GM23338 (cell line): ENCODE measurements at regions not wholly inside any gene's neighbourhood (a gene's known extent, or its start where the extent isn't known, plus 50 kb on each side); places are given as distances from the start of the nearest gene placed in this dataset.

ENCODE experiments used
- ATAC-seq: fragments of 200-7000 bp; cut with Tn5 transposase; 3 replicates; pipeline ENCODE4 v1.9.1; 2020
- DNase-seq: peaks from one replicate; pipeline ENCODE4 v3.0.0-alpha.2; 2015; ENCODE audit warnings: low spot score
- H2AFZ ChIP-seq: fragments of 200-600 bp; sonication (generic); 2 replicates; pipeline ENCODE4 v1.8.0; 2016; ENCODE audit warnings: antibody characterized with exemption, mild to moderate bottlenecking, moderate library complexity
- H3F3A ChIP-seq: fragments of 200-600 bp; sonication (generic); replicated peaks from 2 replicates; pipeline ENCODE4 v1.8.0; 2017; ENCODE audit warnings: antibody characterized with exemption, mixed run types, low read depth
- H3K27ac ChIP-seq: fragments of 200-600 bp; sonication (generic); 2 replicates; pipeline ENCODE4 v1.6.1; 2016; ENCODE audit warnings: low read depth
- H3K27me3 ChIP-seq: fragments of 200-600 bp; sonication (generic); 2 replicates; pipeline ENCODE4 v1.8.0; 2016; ENCODE audit warnings: mild to moderate bottlenecking, mixed run types, moderate library complexity; ENCODE audit not compliant: insufficient read depth
- H3K36me3 ChIP-seq: fragments of 200-600 bp; sonication (generic); 2 replicates; pipeline ENCODE4 v1.8.0; 2016; ENCODE audit warnings: mild to moderate bottlenecking; ENCODE audit not compliant: insufficient read depth
- H3K4me1 ChIP-seq: fragments of 200-600 bp; sonication (generic); 2 replicates; pipeline ENCODE4 v1.8.0; 2016; ENCODE audit warnings: mild to moderate bottlenecking, moderate library complexity; ENCODE audit not compliant: insufficient read depth
- H3K4me2 ChIP-seq: fragments of 200-600 bp; sonication (generic); 2 replicates; pipeline ENCODE4 v1.7.1; 2017; ENCODE audit warnings: mixed run types
- H3K4me3 ChIP-seq: fragments of 200-600 bp; sonication (generic); 2 replicates; pipeline ENCODE4 v1.6.1; 2016; ENCODE audit warnings: mixed run types
- H3K79me2 ChIP-seq: fragments of 200-600 bp; sonication (generic); replicated peaks from 2 replicates; pipeline ENCODE4 v1.8.0; 2017; ENCODE audit warnings: mild to moderate bottlenecking; ENCODE audit not compliant: insufficient read depth
- H3K9me2 ChIP-seq: fragments of 200-600 bp; sonication (generic); 2 replicates; pipeline ENCODE4 v1.8.0; 2017; ENCODE audit not compliant: insufficient read depth
- H4K20me1 ChIP-seq: fragments of 200-600 bp; sonication (generic); replicated peaks from 2 replicates; pipeline ENCODE4 v1.8.0; 2017; ENCODE audit warnings: mild to moderate bottlenecking; ENCODE audit not compliant: insufficient read depth
- H3K27ac Mint-ChIP-seq: 2 replicates; pipeline ENCODE4 v1.8.0; 2020; ENCODE audit warnings: inconsistent platforms, mild to moderate bottlenecking, moderate library complexity, mixed read lengths
- H3K27me3 Mint-ChIP-seq: 3 replicates; pipeline ENCODE4 v1.8.0; 2022; ENCODE audit warnings: low read depth, mild to moderate bottlenecking, moderate library complexity, mixed read lengths, inconsistent platforms; ENCODE audit not compliant: insufficient read depth, poor library complexity
- H3K36me3 Mint-ChIP-seq: 3 replicates; pipeline ENCODE4 v1.8.0; 2021; ENCODE audit warnings: low read depth, mild to moderate bottlenecking, inconsistent platforms, moderate library complexity, mixed read lengths
- H3K4me1 Mint-ChIP-seq: 3 replicates; pipeline ENCODE4 v1.8.0; 2020; ENCODE audit warnings: mild to moderate bottlenecking, inconsistent platforms, mixed read lengths
- H3K4me3 Mint-ChIP-seq: 3 replicates; pipeline ENCODE4 v1.8.0; 2021; ENCODE audit warnings: moderate library complexity, mild to moderate bottlenecking, inconsistent platforms, mixed read lengths
- H3K9me3 Mint-ChIP-seq: 3 replicates; pipeline ENCODE4 v1.8.0; 2020; ENCODE audit warnings: moderate library complexity, mild to moderate bottlenecking, inconsistent platforms, mixed read lengths
- CREB1 ChIP-seq: fragments of 250-450 bp; sonication (Bioruptor Pico); IDR thresholded peaks from 2 replicates; pipeline ENCODE4 v1.5.0; 2020; ENCODE audit warnings: low read depth, mild to moderate bottlenecking, moderate library complexity
- ETS1 ChIP-seq: IDR thresholded peaks from 2 replicates; pipeline ENCODE4 v1.6.1; 2016; ENCODE audit warnings: antibody characterized with exemption
- EZH2 ChIP-seq: fragments of 200-600 bp; sonication (generic); IDR thresholded peaks from one replicate; pipeline ENCODE4 v1.8.0; 2017; ENCODE audit warnings: antibody characterized with exemption, mild to moderate bottlenecking, low read depth; ENCODE audit not compliant: unreplicated experiment
- EZH2phosphoT487 ChIP-seq: fragments of 200-600 bp; sonication (generic); IDR thresholded peaks from one replicate; pipeline ENCODE4 v1.8.1; 2018; ENCODE audit warnings: antibody characterized with exemption; ENCODE audit not compliant: unreplicated experiment
- JUNB ChIP-seq: IDR thresholded peaks from one replicate; pipeline ENCODE4 v1.6.1; 2016; ENCODE audit warnings: antibody characterized with exemption; ENCODE audit not compliant: unreplicated experiment
- NANOG ChIP-seq: IDR thresholded peaks from 2 replicates; pipeline ENCODE4 v1.6.1; 2016; ENCODE audit warnings: antibody characterized with exemption, borderline replicate concordance
- POLR2AphosphoS5 ChIP-seq: IDR thresholded peaks from 2 replicates; pipeline ENCODE4 v1.6.1; 2016; ENCODE audit warnings: antibody characterized with exemption, low read depth
- STAT1 ChIP-seq: IDR thresholded peaks from one replicate; pipeline ENCODE4 v1.6.1; 2016; ENCODE audit warnings: antibody characterized with exemption; ENCODE audit not compliant: unreplicated experiment
- ZNF114 ChIP-seq: fragments of 250-450 bp; sonication (Bioruptor Pico); IDR thresholded peaks from 2 replicates; pipeline ENCODE4 v1.5.0; 2020; ENCODE audit warnings: mild to moderate bottlenecking, moderate library complexity
- ZNF331 ChIP-seq: fragments of 250-450 bp; sonication (Bioruptor Pico); IDR thresholded peaks from 2 replicates; pipeline ENCODE4 v1.5.0; 2020; ENCODE audit warnings: low read depth, mild to moderate bottlenecking, moderate library complexity
- TF ChIP-seq, protein P1 (sequence below): fragments of 250-450 bp; sonication (Bioruptor Pico); IDR thresholded peaks from 2 replicates; pipeline ENCODE4 v1.5.0; 2020; ENCODE audit warnings: mild to moderate bottlenecking, moderate library complexity
- TF ChIP-seq, protein P2 (sequence below), 2 experiments: fragments of 200-600 bp in 1 of 2; sonication (generic) in 1 of 2; conservative IDR thresholded peaks; 2 replicates each; pipeline versions ENCODE4 v1.5.1 to v1.6.1; 2016 to 2017; ENCODE audit warnings: antibody characterized with exemption in 2 of 2, low read depth in 2 of 2, mild to moderate bottlenecking in 2 of 2, moderate library complexity in 1 of 2
- TF ChIP-seq, protein P3 (sequence below): IDR thresholded peaks from one replicate; pipeline ENCODE4 v1.6.1; 2018; ENCODE audit warnings: antibody characterized with exemption; ENCODE audit not compliant: unreplicated experiment

DNA sequence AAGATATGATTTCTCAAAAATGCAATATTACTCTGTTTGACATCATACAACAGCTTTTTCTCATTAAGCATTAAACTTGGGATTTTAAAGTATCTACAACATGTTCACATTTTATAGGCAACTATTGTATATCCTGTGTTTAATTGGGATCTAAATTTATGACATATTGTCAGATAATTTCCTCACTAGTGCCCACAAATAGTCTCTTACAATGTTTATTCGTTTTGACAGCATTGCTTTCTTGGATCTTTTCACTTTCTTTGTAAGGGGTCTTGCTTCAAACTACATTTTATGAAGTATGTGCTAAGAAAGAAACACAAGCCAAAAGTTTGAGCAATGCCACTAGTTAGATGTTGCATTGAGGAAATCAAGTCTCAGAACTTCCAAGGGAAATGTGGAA, 285.1 kb downstream of the TMEM167A start:
- Histone ChIP-seq H3K4me3 (no peak overlapping the region), H2AFZ (no peak overlapping the region), H3K9me2 (0 out of 2 replicates have a peak, but pooled peaks cover 7% of the 10 kb centered on the region), H3K4me1 (peaks cover 19% of the 10 kb centered on the region), H3K79me2 (no peaks in the 10 kb centered on the region), H4K20me1 (no peaks in the 10 kb centered on the region), H3K27me3 (no peaks in the 10 kb centered on the region), H3K27ac (no peak overlapping the region), H3K36me3 (no peaks in the 10 kb centered on the region), H3K4me2 (no peak overlapping the region), H3F3A (no peaks in the 10 kb centered on the region)
- H3K36me3 Mint-ChIP-seq, result no peaks in the 10 kb centered on the region
- H3K4me1 Mint-ChIP-seq, result peaks cover 24% of the 10 kb centered on the region
- TF ChIP-seq CREB1 (CRISPR knock-in tag) (no peak), EZH2phosphoT487 (no peak), ZNF331 (no peak), POLR2AphosphoS5 (no peak), JUNB (no peak), STAT1 (no peak), NANOG (no peak), EZH2 (no peak), ZNF114 (CRISPR knock-in tag) (no peak), ETS1 (no peak)
- TF ChIP-seq, protein P1, sequence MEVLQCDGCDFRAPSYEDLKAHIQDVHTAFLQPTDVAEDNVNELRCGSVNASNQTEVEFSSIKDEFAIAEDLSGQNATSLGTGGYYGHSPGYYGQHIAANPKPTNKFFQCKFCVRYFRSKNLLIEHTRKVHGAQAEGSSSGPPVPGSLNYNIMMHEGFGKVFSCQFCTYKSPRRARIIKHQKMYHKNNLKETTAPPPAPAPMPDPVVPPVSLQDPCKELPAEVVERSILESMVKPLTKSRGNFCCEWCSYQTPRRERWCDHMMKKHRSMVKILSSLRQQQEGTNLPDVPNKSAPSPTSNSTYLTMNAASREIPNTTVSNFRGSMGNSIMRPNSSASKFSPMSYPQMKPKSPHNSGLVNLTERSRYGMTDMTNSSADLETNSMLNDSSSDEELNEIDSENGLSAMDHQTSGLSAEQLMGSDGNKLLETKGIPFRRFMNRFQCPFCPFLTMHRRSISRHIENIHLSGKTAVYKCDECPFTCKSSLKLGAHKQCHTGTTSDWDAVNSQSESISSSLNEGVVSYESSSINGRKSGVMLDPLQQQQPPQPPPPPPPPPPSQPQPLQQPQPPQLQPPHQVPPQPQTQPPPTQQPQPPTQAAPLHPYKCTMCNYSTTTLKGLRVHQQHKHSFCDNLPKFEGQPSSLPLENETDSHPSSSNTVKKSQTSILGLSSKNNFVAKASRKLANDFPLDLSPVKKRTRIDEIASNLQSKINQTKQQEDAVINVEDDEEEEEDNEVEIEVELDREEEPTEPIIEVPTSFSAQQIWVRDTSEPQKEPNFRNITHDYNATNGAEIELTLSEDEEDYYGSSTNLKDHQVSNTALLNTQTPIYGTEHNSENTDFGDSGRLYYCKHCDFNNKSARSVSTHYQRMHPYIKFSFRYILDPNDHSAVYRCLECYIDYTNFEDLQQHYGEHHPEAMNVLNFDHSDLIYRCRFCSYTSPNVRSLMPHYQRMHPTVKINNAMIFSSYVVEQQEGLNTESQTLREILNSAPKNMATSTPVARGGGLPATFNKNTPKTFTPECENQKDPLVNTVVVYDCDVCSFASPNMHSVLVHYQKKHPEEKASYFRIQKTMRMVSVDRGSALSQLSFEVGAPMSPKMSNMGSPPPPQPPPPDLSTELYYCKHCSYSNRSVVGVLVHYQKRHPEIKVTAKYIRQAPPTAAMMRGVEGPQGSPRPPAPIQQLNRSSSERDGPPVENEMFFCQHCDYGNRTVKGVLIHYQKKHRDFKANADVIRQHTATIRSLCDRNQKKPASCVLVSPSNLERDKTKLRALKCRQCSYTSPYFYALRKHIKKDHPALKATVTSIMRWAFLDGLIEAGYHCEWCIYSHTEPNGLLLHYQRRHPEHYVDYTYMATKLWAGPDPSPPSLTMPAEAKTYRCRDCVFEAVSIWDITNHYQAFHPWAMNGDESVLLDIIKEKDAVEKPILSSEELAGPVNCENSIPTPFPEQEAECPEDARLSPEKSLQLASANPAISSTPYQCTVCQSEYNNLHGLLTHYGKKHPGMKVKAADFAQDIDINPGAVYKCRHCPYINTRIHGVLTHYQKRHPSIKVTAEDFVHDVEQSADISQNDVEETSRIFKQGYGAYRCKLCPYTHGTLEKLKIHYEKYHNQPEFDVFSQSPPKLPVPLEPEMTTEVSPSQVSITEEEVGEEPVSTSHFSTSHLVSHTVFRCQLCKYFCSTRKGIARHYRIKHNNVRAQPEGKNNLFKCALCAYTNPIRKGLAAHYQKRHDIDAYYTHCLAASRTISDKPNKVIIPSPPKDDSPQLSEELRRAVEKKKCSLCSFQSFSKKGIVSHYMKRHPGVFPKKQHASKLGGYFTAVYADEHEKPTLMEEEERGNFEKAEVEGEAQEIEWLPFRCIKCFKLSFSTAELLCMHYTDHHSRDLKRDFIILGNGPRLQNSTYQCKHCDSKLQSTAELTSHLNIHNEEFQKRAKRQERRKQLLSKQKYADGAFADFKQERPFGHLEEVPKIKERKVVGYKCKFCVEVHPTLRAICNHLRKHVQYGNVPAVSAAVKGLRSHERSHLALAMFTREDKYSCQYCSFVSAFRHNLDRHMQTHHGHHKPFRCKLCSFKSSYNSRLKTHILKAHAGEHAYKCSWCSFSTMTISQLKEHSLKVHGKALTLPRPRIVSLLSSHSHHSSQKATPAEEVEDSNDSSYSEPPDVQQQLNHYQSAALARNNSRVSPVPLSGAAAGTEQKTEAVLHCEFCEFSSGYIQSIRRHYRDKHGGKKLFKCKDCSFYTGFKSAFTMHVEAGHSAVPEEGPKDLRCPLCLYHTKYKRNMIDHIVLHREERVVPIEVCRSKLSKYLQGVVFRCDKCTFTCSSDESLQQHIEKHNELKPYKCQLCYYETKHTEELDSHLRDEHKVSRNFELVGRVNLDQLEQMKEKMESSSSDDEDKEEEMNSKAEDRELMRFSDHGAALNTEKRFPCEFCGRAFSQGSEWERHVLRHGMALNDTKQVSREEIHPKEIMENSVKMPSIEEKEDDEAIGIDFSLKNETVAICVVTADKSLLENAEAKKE (CRISPR knock-in tag), result no peak
- TF ChIP-seq, protein P2, sequence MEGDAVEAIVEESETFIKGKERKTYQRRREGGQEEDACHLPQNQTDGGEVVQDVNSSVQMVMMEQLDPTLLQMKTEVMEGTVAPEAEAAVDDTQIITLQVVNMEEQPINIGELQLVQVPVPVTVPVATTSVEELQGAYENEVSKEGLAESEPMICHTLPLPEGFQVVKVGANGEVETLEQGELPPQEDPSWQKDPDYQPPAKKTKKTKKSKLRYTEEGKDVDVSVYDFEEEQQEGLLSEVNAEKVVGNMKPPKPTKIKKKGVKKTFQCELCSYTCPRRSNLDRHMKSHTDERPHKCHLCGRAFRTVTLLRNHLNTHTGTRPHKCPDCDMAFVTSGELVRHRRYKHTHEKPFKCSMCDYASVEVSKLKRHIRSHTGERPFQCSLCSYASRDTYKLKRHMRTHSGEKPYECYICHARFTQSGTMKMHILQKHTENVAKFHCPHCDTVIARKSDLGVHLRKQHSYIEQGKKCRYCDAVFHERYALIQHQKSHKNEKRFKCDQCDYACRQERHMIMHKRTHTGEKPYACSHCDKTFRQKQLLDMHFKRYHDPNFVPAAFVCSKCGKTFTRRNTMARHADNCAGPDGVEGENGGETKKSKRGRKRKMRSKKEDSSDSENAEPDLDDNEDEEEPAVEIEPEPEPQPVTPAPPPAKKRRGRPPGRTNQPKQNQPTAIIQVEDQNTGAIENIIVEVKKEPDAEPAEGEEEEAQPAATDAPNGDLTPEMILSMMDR (conservative IDR thresholded peaks at IDR 0.05; ENCODE audit: low read depth in 2 of 2), result no peak
- TF ChIP-seq, protein P3, sequence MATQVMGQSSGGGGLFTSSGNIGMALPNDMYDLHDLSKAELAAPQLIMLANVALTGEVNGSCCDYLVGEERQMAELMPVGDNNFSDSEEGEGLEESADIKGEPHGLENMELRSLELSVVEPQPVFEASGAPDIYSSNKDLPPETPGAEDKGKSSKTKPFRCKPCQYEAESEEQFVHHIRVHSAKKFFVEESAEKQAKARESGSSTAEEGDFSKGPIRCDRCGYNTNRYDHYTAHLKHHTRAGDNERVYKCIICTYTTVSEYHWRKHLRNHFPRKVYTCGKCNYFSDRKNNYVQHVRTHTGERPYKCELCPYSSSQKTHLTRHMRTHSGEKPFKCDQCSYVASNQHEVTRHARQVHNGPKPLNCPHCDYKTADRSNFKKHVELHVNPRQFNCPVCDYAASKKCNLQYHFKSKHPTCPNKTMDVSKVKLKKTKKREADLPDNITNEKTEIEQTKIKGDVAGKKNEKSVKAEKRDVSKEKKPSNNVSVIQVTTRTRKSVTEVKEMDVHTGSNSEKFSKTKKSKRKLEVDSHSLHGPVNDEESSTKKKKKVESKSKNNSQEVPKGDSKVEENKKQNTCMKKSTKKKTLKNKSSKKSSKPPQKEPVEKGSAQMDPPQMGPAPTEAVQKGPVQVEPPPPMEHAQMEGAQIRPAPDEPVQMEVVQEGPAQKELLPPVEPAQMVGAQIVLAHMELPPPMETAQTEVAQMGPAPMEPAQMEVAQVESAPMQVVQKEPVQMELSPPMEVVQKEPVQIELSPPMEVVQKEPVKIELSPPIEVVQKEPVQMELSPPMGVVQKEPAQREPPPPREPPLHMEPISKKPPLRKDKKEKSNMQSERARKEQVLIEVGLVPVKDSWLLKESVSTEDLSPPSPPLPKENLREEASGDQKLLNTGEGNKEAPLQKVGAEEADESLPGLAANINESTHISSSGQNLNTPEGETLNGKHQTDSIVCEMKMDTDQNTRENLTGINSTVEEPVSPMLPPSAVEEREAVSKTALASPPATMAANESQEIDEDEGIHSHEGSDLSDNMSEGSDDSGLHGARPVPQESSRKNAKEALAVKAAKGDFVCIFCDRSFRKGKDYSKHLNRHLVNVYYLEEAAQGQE, result no peak
- no peaks in the 10 kb centered on the region for H3K27me3 Mint-ChIP-seq
- ATAC-seq (no peak), DNase-seq (no peak)
- H3K27ac Mint-ChIP-seq, result no peak overlapping the region
- H3K9me3 Mint-ChIP-seq, result no peaks in the 10 kb centered on the region
- H3K4me3 Mint-ChIP-seq, result no peak overlapping the region
